ENCODE measurements at regions not wholly inside any gene's neighbourhood (a gene's known extent, or its start where the extent isn't known, plus 50 kb on each side); places are given as distances from the start of the nearest gene placed in this dataset.

- Mint-ChIP-seq H3K4me3 (no peak overlapping the region), H3K9me3 (no peaks in the 10 kb centered on the region), H3K27ac (no peak overlapping the region), H3K4me1 (ENCODE audit: low read depth) (no peaks in the 10 kb centered on the region), H3K27me3 (peaks cover 66% of the 10 kb centered on the region), H3K36me3 (ENCODE audit: low read depth) (no peaks in the 10 kb centered on the region)
- ChIA-PET CTCF (no interaction called here), POLR2A (no interaction called here)
- TF ChIP-seq CTCF (IDR thresholded peaks at IDR 0.05), result no peak
- Histone ChIP-seq H3K4me1 (ENCODE audit: insufficient read depth, low read length) (no peaks in the 10 kb centered on the region), H3K27ac (ENCODE audit: low read depth in 1 of 2, low read length in 2 of 2) (no peak overlapping the region), H3K9me3 (ENCODE audit: control insufficient read depth in 1 of 2, insufficient read depth in 1 of 2, low read length in 2 of 2) (no peaks in the 10 kb centered on the region), H3K27me3 (ENCODE audit: control insufficient read depth in 1 of 2, insufficient read depth in 2 of 2, low read length in 2 of 2) (peaks cover 6 to 8% of the 10 kb centered on the region in 2 experiments), H3K36me3 (ENCODE audit: insufficient read depth, low read length) (no peaks in the 10 kb centered on the region), H3K4me3 (ENCODE audit: low read length) (no peak overlapping the region)
- ATAC-seq (ENCODE audit: poor library complexity) (no peak), DNase-seq (no peak)
- intact Hi-C loops (cut with DNase I, micrococcal nuclease), result no loop called here
These were observed 535.6 kb downstream of the QKI start for GRCh38 chr6:163950159-163950558.

- CTCF ChIA-PET, result no interaction called here
- ATAC-seq (ENCODE audit: poor library complexity), result no peak
These were observed 534.9 kb downstream of the QKI start for GRCh38 chr6:163949431-163949830.

GRCh38 chr6:163948250-163948649 lies 533.7 kb downstream of the QKI start:
- intact Hi-C loops (cut with DNase I, micrococcal nuclease), result no loop called here
- Histone ChIP-seq H3K36me3 (ENCODE audit: insufficient read depth, low read length) (no peaks in the 10 kb centered on the region), H3K27ac (ENCODE audit: low read depth in 1 of 2, low read length in 2 of 2) (no peak overlapping the region), H3K4me3 (ENCODE audit: low read length) (no peak overlapping the region), H3K9me3 (ENCODE audit: control insufficient read depth in 1 of 2, insufficient read depth in 1 of 2, low read length in 2 of 2) (no peaks in the 10 kb centered on the region), H3K27me3 (ENCODE audit: control insufficient read depth in 1 of 2, insufficient read depth in 2 of 2, low read length in 2 of 2) (peaks cover 8 to 12% of the 10 kb centered on the region in 2 experiments), H3K4me1 (ENCODE audit: insufficient read depth, low read length) (no peaks in the 10 kb centered on the region)
- Mint-ChIP-seq H3K27ac (no peak overlapping the region), H3K9me3 (no peaks in the 10 kb centered on the region), H3K4me3 (no peak overlapping the region), H3K36me3 (ENCODE audit: low read depth) (no peaks in the 10 kb centered on the region), H3K4me1 (ENCODE audit: low read depth) (no peaks in the 10 kb centered on the region), H3K27me3 (peaks cover 59% of the 10 kb centered on the region)
- no peak for TF ChIP-seq CTCF (IDR thresholded peaks at IDR 0.05)
- no peak for ATAC-seq (ENCODE audit: poor library complexity)
- no peak for DNase-seq
- POLR2A ChIA-PET, result no interaction called here
- CTCF ChIA-PET, result no interaction called here

More at GRCh38 chr6:163949431-163949830, 534.9 kb downstream of the QKI start:
- POLR2A ChIA-PET, result no interaction called here
- H3K9me3 Mint-ChIP-seq, result no peaks in the 10 kb centered on the region
- Histone ChIP-seq H3K27me3 (ENCODE audit: control insufficient read depth in 1 of 2, insufficient read depth in 2 of 2, low read length in 2 of 2) (peaks cover 6 to 8% of the 10 kb centered on the region in 2 experiments), H3K36me3 (ENCODE audit: insufficient read depth, low read length) (no peaks in the 10 kb centered on the region), H3K4me3 (ENCODE audit: low read length) (no peak overlapping the region), H3K9me3 (ENCODE audit: control insufficient read depth in 1 of 2, insufficient read depth in 1 of 2, low read length in 2 of 2) (no peaks in the 10 kb centered on the region), H3K27ac (ENCODE audit: low read depth in 1 of 2, low read length in 2 of 2) (no peak overlapping the region), H3K4me1 (ENCODE audit: insufficient read depth, low read length) (no peaks in the 10 kb centered on the region)
- no peaks in the 10 kb centered on the region for H3K36me3 Mint-ChIP-seq (ENCODE audit: low read depth)
- intact Hi-C loops (cut with DNase I, micrococcal nuclease), result no loop called here
- TF ChIP-seq CTCF (IDR thresholded peaks at IDR 0.05), result no peak
- H3K27me3 Mint-ChIP-seq, result peaks cover 64% of the 10 kb centered on the region
- H3K4me1 Mint-ChIP-seq (ENCODE audit: low read depth), result no peaks in the 10 kb centered on the region
- H3K27ac Mint-ChIP-seq, result no peak overlapping the region
- no peak for DNase-seq
- no peak overlapping the region for H3K4me3 Mint-ChIP-seq

All from CD4-positive, alpha-beta T cell (primary cell).